Stimulated activated CD4-positive, alpha-beta T cell treated with anti-CD3 and anti-CD28 coated beads, Interleukin-12 subunit alpha, Interleukin-12 subunit beta, amount 100 ng/mL, for 48 hours (primary cell): ENCODE measurements at regions not wholly inside any gene's neighbourhood (a gene's known extent, or its start where the extent isn't known, plus 50 kb on each side); places are given as distances from the start of the nearest gene placed in this dataset.
"Not testable (repeated sequence)": the region's sequence is repeated elsewhere in the genome, so short reads cannot be mapped to it uniquely, and the experiment has no call there.

Experiments used
- DNase-seq, 3 donors: peaks; one replicate each; pipeline ENCODE4 v3.0.0-alpha.2; 2020; ENCODE audit warnings: low read depth in 2 of 3, low spot score in 1 of 3

DNA sequence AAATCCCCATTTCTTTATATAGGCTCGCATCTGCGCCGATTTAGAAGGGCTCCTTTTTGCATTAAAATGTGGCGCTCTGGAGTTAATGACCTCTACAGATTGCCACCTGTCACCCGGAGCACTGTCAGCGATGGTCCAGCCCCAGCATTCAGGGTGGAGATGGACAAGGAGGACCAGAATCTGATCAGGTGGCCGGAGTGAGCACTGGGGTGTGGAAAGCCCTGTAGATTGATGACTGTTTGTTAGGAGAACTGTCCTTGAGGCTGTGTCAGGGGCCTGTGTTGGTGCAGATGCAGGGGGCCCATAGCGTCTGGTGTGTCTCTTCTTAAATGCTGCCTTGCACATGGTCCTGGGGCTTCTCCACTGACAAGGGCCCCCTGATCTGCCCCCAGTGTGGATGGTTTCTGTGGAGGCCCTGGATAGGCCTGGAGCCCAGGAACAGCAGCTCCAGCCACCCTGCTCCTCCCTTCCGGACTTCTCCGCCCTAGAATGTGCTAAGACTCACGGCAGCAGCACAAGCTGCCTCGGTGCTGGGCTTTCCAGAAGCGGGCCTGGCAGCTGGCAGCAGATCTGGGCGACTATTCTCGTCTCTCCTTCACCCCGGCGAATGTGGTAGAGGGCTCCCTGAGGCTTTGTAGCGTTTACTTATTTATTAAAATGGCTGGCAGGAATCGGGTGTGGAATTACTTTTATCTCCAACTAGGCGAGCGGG lies 1333.3 kb downstream of the BRD1 start:
- DNase-seq, result no peak

DNA sequence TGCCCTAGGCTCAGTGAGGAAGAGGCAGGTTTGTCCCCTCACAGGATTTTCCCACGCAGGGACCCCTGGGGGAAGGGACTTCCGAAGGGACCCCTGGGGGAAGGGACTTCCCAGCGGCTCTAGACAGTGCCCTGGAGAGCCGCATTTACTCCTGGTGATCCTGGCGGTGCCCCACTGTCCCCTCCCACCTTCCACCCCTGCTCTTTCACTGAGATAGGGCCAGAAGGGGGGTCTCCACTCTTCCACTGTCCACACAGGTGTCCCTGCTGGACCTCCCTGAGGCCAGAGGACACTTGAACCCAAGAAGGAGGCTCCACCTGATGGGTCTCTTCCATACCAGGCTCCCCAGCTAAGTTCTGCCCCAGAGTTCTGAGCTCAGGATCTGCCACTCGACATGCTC lies 1333.9 kb downstream of the BRD1 start:
- no peak for DNase-seq

DNA sequence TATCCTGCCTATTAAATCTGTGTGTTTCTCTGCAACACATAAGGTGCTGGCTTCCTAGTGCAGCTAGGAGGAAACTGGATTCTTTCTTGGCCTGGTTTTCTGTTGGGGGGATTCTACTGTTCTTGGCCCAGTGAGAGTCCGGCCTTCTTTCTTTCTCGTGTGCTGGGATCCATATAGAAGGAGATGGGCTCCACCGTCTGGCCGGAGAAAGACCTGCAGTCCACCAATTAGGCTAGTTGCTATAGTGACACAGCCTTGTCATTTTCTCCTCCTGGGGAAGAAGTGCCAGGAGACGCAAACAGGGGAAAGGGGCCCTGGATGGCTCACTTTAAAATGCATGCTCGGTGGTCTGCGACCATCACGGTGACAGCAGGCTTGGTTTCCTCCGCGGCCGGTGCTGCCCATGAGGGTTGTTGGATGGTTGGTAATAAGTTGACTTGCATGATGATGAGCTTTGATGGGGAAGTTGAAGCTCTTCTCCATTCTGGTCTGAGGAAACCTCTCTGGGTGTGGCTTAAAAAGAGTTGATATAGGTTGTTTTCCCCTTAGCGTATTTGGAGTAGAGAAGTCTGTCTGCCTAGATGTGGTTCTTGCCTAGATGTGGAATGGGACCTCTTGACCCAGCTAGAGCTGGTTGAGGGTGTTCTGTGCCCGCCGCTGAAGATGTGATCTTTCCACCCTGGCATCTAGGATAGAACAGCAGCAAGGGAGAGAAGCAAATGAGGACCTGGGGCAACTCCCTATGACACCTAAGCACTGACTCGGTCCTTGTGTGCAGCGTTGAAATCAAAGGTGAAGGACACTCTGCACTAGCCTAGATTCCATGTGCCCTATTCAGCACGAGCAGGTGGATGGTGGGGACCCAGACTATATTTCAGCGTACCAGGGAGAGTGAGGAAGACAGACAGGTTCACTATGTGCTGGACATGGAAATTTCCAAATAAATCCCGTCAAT lies 1335.0 kb downstream of the BRD1 start:
- peak; percentile 8 to 27 (median 8) for DNase-seq

DNA sequence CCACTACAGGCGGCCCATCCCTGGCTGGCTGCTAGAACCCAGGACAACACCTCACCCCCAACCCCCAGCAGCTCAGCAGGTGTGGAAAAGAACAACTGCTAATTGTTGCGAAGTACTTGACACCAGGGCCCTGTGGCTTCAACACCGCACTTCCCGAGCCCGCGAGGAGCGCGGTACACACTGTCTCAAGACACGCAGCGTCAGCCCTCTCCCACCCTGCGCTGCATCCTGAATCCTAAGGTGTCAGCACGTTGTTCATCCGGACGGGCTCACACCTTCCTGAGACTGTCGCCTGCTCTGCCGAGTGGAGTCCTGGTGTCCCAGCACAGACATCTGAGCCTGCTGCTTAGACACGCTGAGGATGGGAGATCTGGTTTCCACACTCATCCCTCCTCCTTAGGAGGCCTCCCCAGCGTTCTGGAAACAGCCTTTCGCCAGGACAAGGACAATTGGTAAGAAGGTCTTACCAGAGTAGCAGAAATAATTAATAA lies 1336.2 kb downstream of the BRD1 start:
- no peak for DNase-seq

DNA sequence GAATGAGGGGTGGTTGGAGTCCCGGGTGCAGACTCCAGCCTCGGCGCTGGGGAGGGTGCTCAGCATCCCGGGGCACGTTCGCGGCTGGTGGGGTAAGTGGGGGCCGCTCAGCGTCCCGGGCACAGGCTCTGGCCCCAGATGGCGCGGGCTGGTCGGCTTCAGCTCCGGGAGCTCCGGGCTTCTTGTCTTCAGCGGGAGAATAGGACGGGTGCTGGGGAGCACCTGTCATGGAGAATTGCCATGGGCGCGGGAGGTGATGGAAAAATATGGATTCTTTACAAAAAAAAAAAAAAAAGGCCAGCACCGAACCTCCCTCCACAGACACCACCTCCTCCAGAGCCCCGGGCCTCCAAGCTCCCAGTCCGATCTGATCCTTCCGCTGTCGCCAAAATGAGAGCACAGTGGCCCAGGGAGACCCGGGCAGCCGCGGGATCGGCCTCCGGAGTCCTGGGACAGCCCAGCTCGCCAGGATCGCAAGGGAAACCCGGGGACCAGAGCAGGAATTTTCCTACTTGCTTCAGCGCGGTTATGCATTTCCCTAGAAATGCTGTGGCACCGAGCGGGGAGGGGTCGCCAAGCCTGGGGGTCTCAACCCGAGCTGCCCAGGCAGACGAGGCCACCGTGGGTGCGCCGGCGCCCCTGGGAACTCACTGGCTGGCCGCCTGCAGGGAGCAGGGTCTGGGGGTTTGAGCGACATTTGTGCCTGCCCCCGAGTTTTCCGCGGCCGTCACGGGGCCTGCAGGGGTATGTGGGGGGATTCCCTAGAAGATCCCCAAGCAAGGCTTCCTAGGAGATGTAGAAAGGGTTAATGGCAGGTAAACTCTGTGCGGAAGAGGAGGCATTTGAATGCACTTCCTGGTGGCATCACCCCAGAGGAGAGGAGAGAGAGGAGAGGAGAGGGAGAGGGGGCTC lies 1336.9 kb downstream of the BRD1 start:
- DNase-seq, result no peak

DNA sequence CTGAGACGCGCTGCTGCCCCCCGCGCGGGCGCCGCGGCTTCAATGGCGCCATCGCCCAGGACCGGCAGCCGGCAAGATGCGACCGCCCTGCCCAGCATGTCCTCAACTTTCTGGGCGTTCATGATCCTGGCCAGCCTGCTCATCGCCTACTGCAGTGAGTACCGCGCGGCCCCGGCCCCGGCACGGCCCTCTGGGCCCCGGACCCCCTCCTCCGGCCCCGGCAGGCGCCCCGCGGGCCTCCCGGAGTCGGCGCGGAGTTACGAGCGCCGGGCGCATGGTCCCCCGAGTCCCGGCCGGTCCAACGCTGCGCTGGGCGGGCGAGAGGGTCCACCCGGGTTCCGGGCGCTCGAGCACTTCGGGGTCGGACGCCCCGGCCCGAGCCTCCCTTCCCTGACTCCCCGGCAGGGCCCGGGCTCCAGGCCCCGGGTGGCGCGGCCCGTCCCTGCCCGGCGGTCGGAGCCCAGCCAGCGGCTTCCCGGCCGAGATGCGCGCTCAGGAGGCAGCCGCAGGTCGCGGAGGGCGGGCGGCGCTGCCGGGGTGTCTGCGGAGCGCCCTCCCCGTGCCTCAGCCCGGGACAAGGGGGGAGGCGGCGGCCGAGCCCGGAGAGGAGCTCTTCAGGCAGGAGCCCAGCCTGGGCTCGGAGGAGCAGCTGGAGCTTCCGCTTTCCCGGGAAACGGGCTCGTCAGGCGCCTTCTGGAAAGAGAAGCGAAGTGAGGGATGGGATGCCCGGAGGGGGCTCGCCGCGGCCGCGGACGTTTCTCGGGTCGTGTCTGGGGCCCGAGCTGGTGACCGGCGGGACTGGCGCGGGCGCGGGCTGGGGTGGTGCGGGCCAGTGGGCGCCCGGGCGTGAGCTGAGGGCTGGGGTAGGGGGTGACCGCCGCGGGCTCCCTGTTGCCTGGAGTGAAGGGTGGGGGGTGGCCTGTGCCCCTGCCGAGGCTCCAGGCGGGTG lies 1337.8 kb downstream of the BRD1 start:
- DNase-seq, result no peak

DNA sequence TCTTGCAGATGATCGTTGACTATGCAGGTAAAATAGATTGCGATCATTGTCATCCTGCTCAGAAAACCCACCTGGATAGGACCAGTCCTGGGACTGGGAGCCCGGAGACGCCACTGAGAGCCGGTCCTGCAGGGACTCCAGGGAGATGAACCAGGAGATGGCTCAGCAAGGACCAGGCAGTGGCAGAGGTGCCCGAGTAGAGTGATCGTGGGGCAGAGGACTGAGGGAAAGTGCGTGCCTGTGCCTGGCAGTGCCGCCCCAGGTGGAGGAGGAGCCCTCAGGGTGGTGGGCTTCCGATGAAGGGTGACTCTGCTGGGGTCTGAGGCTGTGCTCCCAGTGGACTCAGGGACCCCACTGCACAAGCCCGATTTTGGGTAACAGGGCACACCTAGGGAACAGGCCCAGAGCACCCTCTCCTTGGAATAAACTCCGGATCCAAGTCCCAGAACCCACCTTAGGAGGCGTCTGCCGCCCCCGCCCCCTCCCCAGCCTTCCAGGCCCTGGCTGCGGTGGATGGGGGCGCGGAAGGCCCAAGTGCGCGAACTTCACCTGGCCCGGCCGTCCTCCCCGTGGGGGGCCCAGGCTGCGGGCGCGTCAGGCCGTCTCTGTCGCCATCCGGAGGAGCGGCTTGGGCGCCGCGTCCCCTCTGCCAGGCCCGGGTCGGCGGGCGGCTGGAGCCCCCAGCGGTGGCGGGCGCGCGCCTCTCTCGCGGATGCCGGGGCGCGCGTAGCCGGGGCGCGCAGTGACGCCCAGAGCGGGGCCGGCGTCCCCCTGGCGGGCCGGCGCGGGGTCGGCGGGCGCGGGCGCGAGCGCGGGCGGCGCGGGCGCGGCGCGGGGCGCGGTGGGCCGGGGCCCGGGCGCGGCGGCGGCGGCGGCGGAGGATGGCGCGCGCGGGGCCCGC lies 1338.8 kb downstream of the BRD1 start:
- DNase-seq, result no peak

DNA sequence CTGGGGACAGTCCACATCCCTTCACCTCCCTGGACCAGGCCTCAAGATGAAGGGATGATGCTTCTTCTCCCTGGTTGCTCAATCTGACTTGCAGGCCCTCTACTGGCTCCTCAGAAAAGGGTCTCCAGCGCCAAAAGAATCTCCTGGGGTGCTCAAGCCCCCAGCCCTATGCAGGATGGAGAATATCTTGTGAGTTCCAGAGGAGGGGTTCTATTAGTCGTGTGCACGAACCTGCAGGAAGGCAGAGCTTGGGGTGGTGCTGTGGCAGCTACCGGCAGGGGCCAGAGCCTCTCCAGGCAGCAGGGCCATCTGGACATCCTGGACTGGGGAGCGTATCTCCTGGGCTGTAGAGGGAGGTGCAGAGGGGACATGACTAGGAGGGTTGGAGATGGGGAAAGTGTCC lies 1339.5 kb downstream of the BRD1 start:
- no peak for DNase-seq

DNA sequence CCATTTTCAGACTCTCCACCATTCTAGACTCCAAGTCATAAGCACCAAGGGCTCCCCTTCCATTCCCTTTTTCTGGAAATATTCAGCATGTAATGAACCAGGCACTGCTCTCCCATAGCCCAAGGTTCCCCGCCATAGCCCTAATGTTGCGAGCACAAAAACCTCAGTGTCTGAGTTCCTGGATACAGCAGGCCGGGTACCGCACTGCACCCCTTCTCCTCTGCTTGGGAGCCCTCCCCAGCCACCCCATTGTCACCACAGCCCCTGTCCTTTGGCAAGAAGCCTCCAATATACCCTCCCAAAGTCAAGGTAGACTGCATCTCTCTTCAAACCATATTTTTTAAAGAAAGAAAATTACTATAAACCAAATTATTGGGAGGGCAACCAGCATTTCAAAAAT lies 1341.1 kb downstream of the BRD1 start:
- DNase-seq, result no peak

DNA sequence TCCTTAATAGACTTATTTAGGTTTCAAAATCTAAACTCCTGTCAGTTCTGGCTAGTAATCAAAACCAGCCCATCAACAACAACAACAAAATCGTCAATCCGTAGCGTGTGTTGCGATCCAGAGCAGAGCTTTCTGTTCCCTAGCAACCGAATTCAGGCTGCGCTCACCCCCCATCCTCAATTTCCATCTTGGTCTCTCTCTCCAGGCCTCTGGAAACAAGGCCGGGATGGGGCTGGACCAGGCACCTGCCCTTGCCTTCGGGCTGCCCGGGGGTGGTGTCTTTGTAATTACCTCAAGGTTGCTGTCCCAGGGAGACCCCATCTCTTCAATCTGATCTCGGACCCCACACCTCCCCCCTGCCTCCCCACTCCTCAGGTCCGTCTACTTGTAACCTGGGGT lies 1341.5 kb downstream of the BRD1 start:
- no peak for DNase-seq

DNA sequence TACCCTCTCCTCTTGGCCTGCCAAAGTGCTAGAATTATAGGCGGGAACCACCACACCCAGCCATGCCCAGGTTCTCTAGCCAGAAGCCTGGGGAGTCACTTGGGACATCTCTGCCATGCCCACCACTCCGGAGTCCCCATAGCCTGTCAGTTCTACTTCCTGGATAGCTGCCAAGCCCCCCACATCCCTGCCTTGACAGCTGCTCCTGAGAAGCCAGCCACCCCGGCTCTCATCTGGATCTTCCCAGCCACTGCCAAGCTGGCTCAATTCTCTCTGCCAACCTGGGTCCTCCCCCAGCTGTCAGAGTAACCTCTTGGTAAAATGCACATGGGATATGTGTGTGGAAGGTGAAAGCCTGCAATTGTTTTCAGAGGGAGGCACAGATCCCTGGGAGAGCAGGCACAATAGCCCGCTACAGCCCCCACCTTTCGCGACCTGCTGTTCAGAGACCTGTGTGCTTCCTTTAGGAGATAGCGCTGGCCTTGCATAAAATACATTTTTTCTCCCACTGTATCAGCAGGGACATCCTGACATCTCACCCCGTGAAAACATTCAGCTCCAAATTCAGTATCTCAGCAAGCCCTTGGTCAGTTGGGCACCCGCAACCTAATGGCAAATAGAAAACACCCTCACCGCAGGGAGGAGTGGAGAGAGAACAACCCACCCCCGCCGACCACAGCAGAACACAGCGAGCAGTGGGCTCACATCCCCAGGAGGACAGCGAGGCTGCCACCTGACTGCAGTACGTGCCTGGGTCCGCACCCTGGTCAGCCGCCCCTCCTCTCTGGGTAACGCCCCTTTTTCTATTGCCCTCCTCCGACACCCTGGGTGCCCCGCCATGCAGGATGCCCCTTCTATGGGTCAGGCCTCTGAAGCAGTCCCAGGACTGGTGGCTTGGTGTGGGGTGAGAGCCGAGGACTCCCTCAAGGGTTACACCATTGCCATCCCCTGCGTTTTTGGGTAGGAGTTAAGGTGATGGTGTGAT lies 1342.2 kb downstream of the BRD1 start:
- no peak for DNase-seq

DNA sequence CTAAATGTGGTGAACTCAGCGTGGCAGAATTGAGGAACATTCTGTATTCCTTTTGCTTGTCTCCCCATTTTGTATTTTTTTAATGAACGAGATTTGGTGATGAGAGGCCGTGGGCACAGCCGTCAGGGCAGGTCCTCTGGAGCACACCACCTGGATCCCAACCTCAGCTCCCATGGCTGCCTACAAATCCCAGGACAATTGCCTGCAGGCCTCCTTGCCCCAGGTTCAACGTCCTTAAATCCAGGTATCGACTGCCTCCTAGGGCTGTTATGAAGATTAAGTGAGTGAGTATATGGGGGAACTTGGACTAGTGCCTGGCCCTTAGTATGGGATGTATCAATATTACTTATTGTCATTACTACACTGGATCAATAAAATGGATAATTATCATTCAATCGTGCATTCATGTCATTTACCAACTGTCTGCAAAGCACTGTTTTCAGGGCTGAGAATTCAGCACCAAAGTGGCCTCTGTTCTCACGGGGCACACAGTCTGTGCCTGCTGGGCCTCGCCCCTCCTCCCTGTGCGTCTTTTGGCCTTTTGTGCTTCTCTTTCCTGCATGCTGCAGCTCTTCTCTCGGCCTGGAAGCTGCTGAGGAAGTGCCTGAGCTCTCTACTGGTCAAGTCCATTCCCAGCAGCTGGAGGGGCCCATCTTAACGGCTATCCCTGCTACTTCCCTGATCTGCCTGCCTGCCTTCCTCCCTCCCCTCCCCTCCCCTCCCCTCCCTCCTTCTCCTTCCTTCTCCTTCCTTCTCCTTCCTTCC lies 1343.7 kb downstream of the BRD1 start:
- no peak for DNase-seq

DNA sequence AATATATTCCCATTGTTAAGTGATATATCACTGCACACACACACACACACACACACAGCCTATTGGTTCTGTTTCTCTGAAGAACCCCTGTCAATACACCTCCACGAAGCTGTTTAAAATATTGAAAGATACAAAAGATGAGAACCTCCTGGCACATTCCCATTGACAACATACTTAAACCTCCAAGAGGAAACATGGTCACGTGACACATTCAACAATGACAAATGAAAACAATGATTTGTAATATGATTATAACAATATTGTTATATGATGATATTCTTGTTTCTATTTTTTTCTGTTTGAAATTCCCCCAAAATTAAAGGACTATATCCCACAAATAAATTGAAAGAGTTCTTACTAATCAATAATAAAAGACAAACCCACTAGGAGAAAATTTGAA lies 1344.9 kb downstream of the BRD1 start:
- no peak for DNase-seq

DNA sequence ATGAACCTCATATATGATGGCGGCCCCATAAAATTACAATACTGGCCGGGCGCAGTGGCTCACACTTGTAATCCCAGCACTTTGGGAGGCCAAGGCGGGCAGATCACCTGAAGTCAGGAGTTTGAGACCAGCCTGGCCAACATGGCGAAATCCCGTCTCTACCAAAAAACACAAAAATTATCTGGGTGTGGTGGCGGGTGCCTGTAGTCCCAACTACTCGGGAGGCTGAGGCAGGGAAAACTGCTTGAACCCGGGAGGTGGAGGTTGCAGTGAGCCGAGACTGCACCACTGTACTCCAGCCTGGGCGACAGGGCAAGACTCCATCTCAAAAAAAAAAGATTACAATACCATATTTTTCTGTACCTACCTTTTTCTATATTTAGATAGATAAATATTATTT lies 1345.5 kb downstream of the BRD1 start:
- DNase-seq, result not testable (repeated sequence)

DNA sequence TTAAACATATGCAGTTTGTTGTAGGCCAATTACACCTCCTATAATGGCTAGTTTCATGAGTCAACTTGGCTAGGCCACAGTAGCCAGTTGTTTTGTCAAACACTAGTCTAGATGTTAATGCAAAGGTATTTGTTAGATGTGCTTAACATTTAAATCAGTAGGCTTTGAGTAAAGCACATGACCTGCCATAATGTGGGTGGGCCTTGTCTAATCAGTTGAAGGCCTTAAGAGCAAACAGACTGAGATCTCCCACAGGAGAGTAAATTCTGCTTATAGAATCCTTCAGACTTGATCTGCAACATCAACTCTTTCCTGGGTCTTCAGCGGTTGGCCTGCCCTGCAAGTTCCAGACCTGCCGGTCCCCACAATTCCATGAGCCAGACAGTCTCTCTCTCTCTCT lies 1345.9 kb downstream of the BRD1 start:
- DNase-seq, result no peak

DNA sequence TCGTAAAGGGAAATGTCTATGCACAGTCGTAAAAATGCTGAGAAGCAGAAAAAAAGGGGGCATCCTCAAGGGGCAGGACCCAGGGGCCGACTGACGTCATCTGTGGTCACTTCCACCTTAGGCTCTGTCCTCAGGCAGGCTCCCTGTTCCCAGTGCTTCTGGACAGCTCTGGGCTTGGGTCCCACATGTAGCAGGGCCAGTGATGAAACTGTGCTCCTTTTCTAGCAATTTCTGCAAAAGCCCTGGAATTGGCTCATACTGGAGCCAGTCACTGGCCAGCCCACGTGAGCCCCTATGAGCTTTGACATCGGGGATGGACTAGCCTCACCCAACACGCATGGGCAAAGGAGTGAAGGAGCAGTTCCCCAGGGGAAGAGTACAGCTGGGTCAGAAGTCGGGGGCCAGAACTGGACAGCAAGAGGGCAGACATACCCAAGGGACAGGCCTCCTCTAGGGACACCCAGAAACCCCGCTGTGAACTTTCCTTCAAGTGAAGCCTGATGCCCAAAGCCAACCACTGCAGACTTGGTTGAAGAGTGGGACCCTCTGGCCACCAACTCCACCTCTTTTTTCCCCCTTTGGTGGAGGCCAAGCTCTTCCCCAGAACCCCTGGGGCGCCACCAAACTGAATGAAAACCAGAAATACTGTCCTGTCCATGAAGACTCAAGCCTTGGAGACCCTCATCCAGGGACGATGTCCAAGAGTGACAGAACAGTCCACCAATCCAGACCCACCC lies 1349.0 kb downstream of the BRD1 start:
- no peak for DNase-seq
